Mesothelial cell of epicardium (in vitro differentiated cells): ENCODE measurements at regions not wholly inside any gene's neighbourhood (a gene's known extent, or its start where the extent isn't known, plus 50 kb on each side); places are given as distances from the start of the nearest gene placed in this dataset.
A peak's percentile ranks its signal among the peaks of the same experiment; 100 is the strongest.

Source experiments
- DNase-seq, 2 experiments: peaks; one replicate each; pipeline ENCODE4 v3.0.0; 2021; ENCODE audit warnings: low spot score in 2 of 2; ENCODE audit not compliant: unreplicated experiment in 2 of 2
- H3K27ac Mint-ChIP-seq: 2 replicates; pipeline ENCODE4 v1.8.0; 2021; ENCODE audit warnings: mixed read lengths
- H3K27me3 Mint-ChIP-seq: 2 replicates; pipeline ENCODE4 v1.8.0; 2021; ENCODE audit warnings: low read depth, mixed read lengths
- H3K36me3 Mint-ChIP-seq: 2 replicates; pipeline ENCODE4 v1.8.0; 2021; ENCODE audit warnings: mixed read lengths
- H3K4me1 Mint-ChIP-seq: 2 replicates; pipeline ENCODE4 v1.8.0; 2021; ENCODE audit warnings: mixed read lengths
- H3K4me3 Mint-ChIP-seq: 2 replicates; pipeline ENCODE4 v1.8.0; 2021; ENCODE audit warnings: mild to moderate bottlenecking, moderate library complexity, mixed read lengths
- H3K9me3 Mint-ChIP-seq: 2 replicates; pipeline ENCODE4 v1.8.0; 2021; ENCODE audit warnings: mixed read lengths
- CTCF ChIP-seq: fragments of 200-600 bp; sonication (generic); IDR thresholded peaks from one replicate; pipeline ENCODE4 v1.5.0; 2021; ENCODE audit warnings: antibody characterized with exemption; ENCODE audit not compliant: unreplicated experiment

- H3K27me3 Mint-ChIP-seq = no peaks in the 10 kb centered on the region
- peaks cover 5% of the 10 kb centered on the region for H3K9me3 Mint-ChIP-seq
- TF ChIP-seq CTCF = no peak
- peaks cover 42% of the 10 kb centered on the region for H3K4me1 Mint-ChIP-seq
- no peak for DNase-seq
- H3K27ac Mint-ChIP-seq = peak overlapping the region; percentile 65
- no peak overlapping the region for H3K4me3 Mint-ChIP-seq
- peaks cover 3% of the 10 kb centered on the region for H3K36me3 Mint-ChIP-seq
Measured at GRCh38 chr21:35254765-35255138, 205.7 kb upstream of the RUNX1 start.

GRCh38 chr21:35254006-35254764 lies 205.1 kb upstream of the RUNX1 start:
- H3K9me3 Mint-ChIP-seq = peaks cover 5% of the 10 kb centered on the region
- H3K4me1 Mint-ChIP-seq = peaks cover 44% of the 10 kb centered on the region
- no peak overlapping the region for H3K4me3 Mint-ChIP-seq
- no peak for TF ChIP-seq CTCF
- no peak for DNase-seq
- peaks cover 3% of the 10 kb centered on the region for H3K36me3 Mint-ChIP-seq
- no peaks in the 10 kb centered on the region for H3K27me3 Mint-ChIP-seq
- H3K27ac Mint-ChIP-seq = peak overlapping the region; percentile 65

DNA sequence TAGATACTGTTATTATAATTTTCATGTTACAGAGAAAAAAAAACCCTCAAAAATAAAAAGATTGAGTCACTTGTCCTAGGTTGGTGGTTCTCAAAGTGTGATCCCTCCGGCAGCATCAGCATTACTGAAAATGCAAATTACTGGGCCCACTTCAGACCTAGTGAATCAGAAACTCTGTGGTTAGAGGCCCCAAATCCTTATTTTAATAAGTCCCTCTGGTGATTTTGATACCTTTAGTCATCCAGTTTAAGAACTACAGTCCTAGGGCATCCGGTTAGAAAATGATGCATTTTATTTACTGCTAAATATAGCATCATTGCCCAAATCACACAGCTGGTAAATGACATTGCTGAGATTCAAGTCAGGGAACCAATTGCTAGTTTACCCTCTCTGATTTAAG lies 203.7 kb upstream of the RUNX1 start:
- Mint-ChIP-seq H3K27ac (no peak overlapping the region), H3K9me3 (peaks cover 9% of the 10 kb centered on the region), H3K4me3 (no peak overlapping the region), H3K4me1 (peaks cover 46% of the 10 kb centered on the region), H3K27me3 (no peaks in the 10 kb centered on the region), H3K36me3 (peaks cover 3% of the 10 kb centered on the region)
- no peak for DNase-seq
- no peak for TF ChIP-seq CTCF

DNA sequence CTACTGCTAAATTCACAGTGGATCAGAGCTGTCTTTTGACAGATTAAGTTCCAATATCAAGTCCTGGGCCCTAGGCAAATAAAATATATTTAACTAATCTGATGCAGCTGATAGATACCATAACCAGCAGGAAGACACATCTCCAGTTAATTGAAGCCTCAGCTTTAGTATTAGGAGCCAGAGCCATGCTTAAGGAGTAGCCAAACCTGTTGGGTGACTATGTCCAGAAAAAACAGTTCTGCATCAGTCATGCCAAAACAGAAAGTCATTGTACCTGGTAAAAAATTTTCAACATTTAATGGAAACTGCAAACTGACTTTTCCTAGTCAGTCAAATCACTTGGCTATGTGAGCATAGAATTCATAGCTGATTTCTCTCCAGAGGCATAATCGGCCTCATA lies 200.5 kb upstream of the RUNX1 start:
- no peak overlapping the region for H3K27ac Mint-ChIP-seq
- TF ChIP-seq CTCF = no peak

DNA sequence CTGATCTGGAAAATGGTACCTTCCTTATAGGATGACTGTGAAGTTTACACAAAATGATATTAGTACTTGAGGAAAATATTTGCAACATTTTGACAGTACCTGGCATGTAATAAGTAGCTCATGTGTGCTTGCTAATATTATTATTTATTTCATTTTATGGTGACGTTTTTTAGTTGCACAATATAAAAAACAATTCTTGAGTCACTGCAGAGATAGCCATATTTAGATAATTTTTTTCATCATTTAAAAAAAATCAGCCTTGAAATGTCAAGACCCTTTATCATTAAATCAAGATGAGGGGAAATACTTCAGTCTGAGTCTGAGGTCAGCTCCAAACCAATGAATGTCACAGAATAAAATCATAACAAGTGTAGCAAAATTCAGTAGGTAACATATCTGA lies 196.8 kb upstream of the RUNX1 start:
- Mint-ChIP-seq H3K4me1 (peaks cover 6% of the 10 kb centered on the region), H3K27me3 (no peaks in the 10 kb centered on the region), H3K4me3 (no peak overlapping the region), H3K27ac (no peak overlapping the region), H3K9me3 (peaks cover 9% of the 10 kb centered on the region), H3K36me3 (peaks cover 3% of the 10 kb centered on the region)
- no peak for TF ChIP-seq CTCF
- DNase-seq = no peak

More for the DNA sequence above, 200.5 kb upstream of the RUNX1 start:
- H3K9me3 Mint-ChIP-seq = peaks cover 9% of the 10 kb centered on the region
- H3K4me3 Mint-ChIP-seq = no peak overlapping the region
- peaks cover 16% of the 10 kb centered on the region for H3K4me1 Mint-ChIP-seq
- H3K27me3 Mint-ChIP-seq = no peaks in the 10 kb centered on the region
- H3K36me3 Mint-ChIP-seq = peaks cover 3% of the 10 kb centered on the region
- DNase-seq = no peak
